ENCODE measurements at regions not wholly inside any gene's neighbourhood (a gene's known extent, or its start where the extent isn't known, plus 50 kb on each side); places are given as distances from the start of the nearest gene placed in this dataset.

- TF ChIP-seq CTCF (IDR thresholded peaks at IDR 0.05 in 4 of 5, conservative IDR thresholded peaks at IDR 0.05 in 1 of 5) (no peak), POLR2A (IDR thresholded peaks at IDR 0.05) (no peak)
Observed at GRCh38 chr5:124050120-124050770, 538.3 kb downstream of the CSNK1G3 start.

Data from gastrocnemius medialis (tissue), 4 donors.